Lung microvascular endothelial cell (primary cell): ENCODE measurements at regions not wholly inside any gene's neighbourhood (a gene's known extent, or its start where the extent isn't known, plus 50 kb on each side); places are given as distances from the start of the nearest gene placed in this dataset.
"Not testable (repeated sequence)": the region's sequence is repeated elsewhere in the genome, so short reads cannot be mapped to it uniquely, and the experiment has no call there.

ENCODE experiments used
- DNase-seq, 2 donors: peaks; one replicate each; pipeline versions ENCODE4 v3.0.0 to v3.0.0-alpha.2; 2010; ENCODE audit warnings: low read depth in 2 of 2

- DNase-seq, result peak; percentile 39 to 84
Measured at GRCh38 chr3:101141135-101141534, 147.9 kb upstream of the ABI3BP start.

- no peak for DNase-seq
Measured at GRCh38 chr3:101138817-101139216, 145.6 kb upstream of the ABI3BP start.

GRCh38 chr3:101134331-101134730 is 141.1 kb upstream of the ABI3BP start:
- no peak for DNase-seq

- peak in 1 of 2 donors; percentile 22 for DNase-seq
Measured at GRCh38 chr3:101133652-101134051, 140.4 kb upstream of the ABI3BP start.

DNA sequence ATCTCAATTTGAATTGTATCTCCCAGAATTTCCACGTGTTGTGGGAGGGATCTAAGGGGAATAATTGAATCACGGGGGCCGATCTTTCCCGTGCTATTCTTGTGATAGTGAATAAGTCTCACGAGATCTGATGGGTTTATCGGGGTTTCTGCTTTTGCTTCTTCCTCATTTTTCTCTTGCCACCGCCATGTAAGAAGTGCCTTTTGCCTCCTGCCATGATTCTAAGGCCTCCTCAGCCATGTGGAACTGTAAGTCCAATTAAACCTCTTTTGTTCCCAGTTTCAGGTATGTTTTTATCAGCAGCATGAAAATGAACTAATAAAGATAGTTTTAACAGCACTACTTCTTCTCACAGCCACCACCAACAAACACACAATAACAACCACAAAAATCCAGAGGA is 140.0 kb upstream of the ABI3BP start:
- not testable (repeated sequence) for DNase-seq

DNA sequence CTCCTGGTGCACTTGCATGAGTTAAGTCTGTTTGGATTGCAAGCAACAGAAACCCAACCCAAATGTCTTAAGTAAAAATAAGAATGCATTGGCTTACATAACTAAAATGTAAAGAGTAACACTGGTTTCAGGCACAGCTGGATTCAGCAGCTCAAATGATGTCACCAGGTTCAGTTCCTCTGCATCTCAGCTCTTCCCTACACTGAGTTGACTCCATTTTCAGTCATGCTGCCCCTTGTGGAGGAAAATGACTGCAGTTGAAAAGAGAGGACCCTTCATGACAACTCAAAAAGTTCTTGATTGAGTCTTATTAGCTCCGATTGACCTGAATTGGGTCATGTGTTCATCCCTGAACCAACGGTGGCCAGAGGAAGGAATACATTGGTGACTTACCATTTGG is 138.5 kb upstream of the ABI3BP start:
- no peak for DNase-seq

GRCh38 chr3:101128786-101129185 is 135.6 kb upstream of the ABI3BP start:
- peak; percentile 75 to 98 for DNase-seq

- peak; percentile 18 to 80 for DNase-seq
Measured at GRCh38 chr3:101128001-101128400, 134.8 kb upstream of the ABI3BP start.

- no peak for DNase-seq
Measured at GRCh38 chr3:101124125-101124524, 130.9 kb upstream of the ABI3BP start.

GRCh38 chr3:101123081-101123480 is 129.9 kb upstream of the ABI3BP start:
- peak in 1 of 2 donors; percentile 40 for DNase-seq

GRCh38 chr3:101122681-101123080 is 129.5 kb upstream of the ABI3BP start:
- DNase-seq, result no peak

DNA sequence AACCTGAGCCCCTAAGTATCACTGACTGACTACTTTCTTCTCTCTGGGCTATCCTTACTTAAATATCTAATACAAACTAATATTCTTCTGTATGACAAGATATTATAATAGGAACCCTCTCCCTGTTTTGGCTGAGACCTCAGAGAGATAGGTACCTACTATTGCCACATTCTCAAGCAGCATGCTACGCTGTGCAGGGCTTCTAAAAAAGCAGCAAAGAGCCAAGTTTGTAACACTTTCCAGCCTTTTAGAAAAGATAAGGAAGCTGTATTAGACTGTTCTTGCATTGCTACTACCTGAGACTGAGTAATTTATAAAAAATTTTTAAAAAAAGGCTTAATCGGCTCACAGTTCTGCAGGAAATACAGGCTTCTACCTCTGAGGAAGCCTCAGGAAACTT is 126.8 kb upstream of the ABI3BP start:
- no peak for DNase-seq

DNA sequence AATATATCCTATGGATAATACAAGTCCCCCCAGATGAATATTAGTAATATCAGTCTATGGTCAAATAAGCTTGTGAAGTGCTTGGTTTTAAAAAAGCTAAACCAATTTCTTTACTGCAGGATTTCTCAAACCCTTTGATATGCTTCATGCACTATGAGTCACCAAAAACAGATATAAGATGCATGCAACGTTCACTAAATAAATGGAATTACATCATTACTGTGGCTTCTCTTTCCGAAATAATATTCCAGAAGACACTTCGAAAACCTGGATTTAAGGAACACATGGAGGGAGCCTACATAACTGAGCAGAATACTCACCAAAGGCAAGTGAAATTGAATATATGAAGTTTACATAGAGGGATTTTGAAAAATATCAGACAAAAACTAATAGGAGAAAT is 126.3 kb upstream of the ABI3BP start:
- DNase-seq, result peak in 1 of 2 donors; percentile 32

GRCh38 chr3:101117980-101118379 is 124.8 kb upstream of the ABI3BP start:
- no peak for DNase-seq

DNA sequence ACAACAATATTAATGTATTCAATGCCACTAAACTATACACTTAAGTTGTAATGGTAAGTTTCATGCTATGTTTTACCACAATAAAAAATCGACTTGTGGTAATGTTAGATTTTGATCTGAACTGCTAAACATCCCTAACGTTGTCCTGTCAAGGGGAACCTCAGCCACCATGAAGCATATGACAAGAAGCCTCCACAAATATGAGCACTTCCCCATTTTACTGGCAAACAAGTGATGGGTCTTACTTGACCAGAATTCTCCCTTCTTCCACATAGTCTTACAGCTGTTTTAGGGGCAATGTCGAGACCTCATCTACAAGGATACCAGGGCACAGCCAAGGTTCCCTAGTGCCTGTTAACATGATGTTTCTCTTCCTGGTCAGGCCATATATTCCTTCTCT is 124.2 kb upstream of the ABI3BP start:
- no peak for DNase-seq

DNA sequence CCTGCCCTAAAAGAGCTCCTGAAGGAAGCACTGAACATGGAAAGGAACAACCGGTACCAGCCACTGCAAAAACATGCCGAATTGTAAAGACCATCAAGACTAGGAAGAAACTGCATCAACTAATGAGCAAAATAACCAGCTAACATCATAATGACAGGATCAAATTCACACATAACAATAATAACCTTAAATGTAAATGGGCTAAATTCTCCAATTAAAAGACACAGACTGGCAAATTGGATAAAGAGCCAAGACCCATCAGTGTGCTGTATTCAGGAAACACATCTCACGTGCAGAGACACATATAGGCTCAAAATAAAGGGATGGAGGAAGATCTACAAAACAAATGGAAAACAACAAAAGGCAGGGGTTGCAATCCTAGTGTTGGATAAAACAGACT is 117.1 kb upstream of the ABI3BP start:
- DNase-seq, result not testable (repeated sequence)

- no peak for DNase-seq
Measured at GRCh38 chr3:101104321-101104720, 111.1 kb upstream of the ABI3BP start.

DNA sequence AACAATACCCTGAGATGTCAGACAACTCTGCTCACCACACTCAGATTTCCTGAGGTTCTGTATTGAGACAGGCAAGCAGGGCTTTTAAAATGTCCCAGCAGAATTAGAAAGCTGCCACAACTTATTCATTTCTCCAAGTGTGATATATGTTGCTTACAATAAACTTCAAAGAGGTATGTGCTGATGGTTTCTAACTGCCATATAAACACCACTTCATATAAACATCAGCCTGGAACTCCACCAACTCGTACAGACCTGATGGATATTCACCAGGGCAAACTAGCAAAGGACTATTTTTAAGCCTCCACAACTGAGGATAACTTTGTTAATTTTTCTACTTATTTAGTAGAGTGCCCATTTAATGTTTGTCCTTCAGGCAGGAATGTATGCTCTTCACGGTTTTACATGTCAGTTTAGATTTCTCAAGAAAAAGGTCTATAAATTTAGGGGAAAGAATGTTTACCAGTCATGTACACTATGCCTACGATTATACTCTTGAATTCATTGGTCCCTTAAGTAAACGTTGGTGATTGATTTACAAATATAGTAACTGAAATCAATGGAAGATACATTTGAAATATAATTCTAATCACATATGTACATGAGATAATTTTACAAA is 109.6 kb upstream of the ABI3BP start:
- no peak for DNase-seq

DNA sequence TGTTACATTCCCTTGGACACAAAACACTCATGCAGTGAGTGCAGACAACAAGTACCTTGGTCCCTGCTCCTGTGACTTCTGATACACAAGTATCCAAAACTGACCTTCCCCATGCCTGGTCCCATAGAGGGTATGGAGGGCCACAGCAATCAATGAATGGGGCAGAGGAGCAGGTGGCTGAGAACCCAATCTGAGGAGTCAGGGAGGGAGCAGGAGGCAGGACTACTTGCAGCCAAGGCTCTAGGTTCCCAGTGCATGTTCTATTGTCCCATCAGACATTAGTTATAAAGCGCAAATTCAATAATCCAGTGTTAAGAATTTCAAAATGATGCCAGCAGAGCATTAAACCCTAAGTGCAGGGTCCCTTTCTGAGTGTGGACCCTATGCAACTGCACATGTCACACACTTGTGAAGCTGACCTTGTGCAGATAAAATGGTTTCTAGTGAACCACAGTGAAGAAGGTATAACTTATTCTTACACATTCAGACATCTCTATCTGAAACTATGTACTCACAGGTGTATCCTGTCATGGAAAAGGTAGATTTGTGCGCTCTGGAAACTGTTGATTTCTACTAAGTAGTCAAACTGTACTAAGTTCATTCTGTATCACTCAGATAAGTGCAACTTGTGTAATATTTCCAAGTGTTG is 107.3 kb upstream of the ABI3BP start:
- no peak for DNase-seq

DNA sequence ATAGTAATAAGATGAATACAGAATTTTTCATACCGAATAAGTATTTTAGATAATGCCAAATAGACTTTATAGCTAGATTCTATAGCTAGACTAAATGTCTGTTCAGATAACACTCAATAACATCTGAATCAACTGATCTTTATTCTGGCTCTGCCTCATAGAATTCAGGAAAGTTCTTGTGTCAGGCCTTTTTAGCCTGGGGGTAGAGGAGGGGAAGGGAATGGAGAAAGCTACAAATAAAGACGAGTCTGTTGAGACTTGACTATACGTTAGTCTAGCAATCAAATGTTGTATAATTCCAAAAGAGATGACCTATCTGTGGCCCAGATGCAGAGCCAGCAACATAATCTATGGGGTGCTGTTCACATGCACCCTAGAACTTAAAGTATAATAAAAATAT is 106.6 kb upstream of the ABI3BP start:
- no peak for DNase-seq

DNA sequence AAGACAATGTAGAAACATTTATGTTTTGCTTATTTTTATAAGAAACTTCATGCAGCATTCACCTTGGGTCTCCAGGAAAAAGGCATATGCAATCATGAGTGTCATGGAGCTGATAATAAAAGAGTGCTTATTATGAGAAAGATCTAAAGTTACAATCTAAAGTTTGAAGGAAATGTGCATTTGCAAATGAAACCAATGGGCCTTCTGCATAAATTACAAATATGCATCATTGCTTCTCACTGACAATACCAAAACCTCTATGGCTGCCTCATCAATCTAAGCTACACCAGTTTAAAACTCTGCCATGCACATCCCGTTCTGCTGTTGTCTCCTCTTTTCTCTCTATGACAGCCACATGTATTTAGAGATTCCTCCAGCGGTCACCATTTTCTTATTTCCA is 103.2 kb upstream of the ABI3BP start:
- no peak for DNase-seq

DNA sequence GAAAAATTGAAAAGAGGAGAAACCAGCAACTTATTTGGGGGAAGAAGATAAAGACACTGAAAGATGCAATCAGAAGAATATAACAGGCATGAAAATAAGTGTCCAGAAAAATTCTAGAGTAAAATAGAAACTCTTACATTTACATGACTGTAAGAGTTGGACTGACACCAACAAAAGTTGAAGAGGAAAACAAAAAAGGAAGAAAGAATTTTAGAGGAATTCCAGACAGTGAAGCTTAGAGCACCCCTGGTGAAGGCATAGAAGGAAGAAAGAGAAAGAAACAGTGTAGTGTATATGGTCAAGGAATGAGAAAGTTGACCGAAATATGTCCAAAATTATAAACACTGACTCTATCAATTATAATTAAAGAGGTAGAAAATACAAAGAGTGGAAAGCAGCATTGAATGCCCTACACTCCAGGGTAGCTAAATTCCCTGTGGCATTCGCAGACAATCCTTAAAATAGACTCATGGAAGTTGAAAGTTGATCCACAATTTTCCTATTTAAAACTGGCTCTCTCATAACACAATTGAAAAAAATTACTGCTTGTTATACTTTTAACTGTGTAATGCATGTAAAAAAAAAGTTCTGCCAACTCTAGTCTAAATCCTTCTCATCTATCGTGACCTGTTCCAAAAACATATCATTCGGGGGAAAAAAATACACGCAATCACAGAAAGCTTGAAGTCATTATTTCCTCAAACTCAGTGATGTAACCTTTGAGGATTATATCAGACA is 102.6 kb upstream of the ABI3BP start:
- no peak for DNase-seq

DNA sequence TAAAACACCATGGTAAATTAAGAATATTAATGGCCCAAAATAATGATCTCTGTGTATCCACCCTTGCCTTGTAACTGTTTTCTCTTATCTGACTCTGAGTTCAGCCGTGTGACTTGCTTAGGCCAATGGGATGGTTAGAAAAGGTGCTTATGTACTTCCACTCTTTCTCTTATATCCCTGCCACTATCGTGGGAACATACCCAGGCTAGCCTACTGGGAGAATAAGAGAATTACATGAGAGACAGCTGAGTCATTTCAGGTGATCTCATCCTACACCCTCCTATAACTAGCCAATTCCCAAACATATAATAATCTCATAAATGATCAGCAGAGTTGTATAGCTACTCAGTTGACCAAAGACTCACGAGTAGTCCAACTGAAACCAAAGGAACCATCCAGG is 98.3 kb upstream of the ABI3BP start:
- DNase-seq, result peak in 1 of 2 donors; percentile 19
